AG04449 (cell line): ENCODE measurements at regions not wholly inside any gene's neighbourhood (a gene's known extent, or its start where the extent isn't known, plus 50 kb on each side); places are given as distances from the start of the nearest gene placed in this dataset.
A peak's percentile ranks its signal among the peaks of the same experiment; 100 is the strongest.

ENCODE experiments used
- CTCF ChIA-PET: fragments of 350-600 bp; formaldehyde crosslinking; extraction: SDS; loops from one replicate; lab custom pipeline; 2021; ENCODE audit warnings: antibody characterized with exemption; lab: Yijun Ruan, JAX
- POLR2A ChIA-PET: fragments of 400-600, 350-600 bp; formaldehyde crosslinking; extraction: SDS; loops from one replicate; lab custom pipeline; 2020; ENCODE audit warnings: antibody characterized with exemption, inconsistent platforms; lab: Yijun Ruan, JAX
- DNase-seq: peaks from one replicate; pipeline ENCODE4 v3.0.0-alpha.2; 2010; ENCODE audit warnings: low read depth, low spot score
- H3K4me3 ChIP-seq: 2 replicates; pipeline ENCODE4 v1.5.1; 2011; ENCODE audit warnings: low read depth, mild to moderate bottlenecking, control low read depth, low read length
- CTCF ChIP-seq: IDR thresholded peaks from one replicate; pipeline ENCODE4 v1.5.1; 2011; ENCODE audit warnings: mild to moderate bottlenecking, moderate library complexity, low read length, control low read depth, inconsistent platforms; ENCODE audit not compliant: insufficient read depth; ENCODE audit errors: missing control alignments

DNA sequence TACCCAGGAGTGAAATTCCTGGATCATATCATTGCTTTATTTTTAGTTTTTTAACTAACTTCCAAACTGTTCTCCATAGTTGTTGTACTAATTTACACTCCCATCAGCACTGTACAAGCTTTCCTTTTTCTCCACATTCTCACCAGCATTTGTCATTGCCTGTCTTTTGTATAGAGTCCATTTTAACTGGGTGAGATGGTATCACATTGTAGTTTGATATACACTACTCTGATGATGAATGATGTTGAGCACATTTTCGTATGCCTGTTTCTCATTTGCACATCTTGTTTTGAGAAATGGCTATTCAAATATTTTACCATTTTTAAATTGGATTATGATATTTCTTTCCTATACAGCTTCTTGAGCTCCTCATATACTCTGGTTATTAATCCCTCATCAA, 1586.6 kb downstream of the SI start:
- DNase-seq: no peak
- no peak for TF ChIP-seq CTCF
- H3K4me3 ChIP-seq: no peak overlapping the region
- POLR2A ChIA-PET: no interaction called here
- CTCF ChIA-PET: no interaction called here

DNA sequence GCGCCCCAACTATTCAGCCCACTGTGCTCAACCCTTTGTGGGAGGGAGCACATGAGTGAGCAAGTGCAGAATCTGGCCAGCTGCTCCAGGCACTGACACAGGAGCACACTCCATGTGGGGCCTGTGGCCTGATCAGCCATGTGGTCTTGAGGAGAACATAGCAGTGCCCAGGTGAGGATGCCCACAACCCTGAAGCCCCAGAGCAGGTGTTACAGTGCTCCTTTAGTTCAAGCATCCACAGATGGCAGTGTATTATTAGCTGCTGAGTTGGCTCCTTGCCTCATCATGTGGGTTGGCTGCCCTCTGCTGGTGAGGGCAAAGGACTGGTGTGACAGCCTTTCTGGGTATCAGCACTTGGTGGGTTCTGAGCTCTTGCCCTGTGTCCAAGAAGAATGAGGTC, 1588.2 kb downstream of the SI start:
- CTCF ChIA-PET: no interaction called here
- no peak overlapping the region for H3K4me3 ChIP-seq
- POLR2A ChIA-PET: no interaction called here
- TF ChIP-seq CTCF: peak; percentile 1
- DNase-seq: no peak

DNA sequence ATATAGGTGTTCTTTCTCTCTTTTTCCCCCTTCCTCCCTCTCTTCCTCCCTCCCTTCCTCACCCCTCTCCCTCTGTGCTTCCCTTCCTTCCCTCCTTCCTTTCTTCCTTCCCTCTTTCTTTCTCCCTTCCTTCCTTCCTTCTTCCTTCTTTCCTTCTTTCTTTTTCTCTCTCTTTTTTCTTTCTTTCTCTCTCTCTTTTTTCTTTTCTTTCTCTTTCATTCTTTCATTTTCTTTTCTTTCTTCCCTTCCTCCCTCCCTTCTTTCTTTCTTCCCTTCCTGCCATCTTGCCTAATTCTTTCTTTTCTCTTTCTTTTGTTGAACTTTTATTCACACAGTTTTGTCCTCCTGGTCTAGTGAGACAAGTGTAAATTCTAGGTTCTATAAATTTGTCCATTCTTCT, 1595.6 kb downstream of the SI start:
- no peak for DNase-seq
- CTCF ChIA-PET: no interaction called here
- H3K4me3 ChIP-seq: no peak overlapping the region
- POLR2A ChIA-PET: no interaction called here
- TF ChIP-seq CTCF: no peak

GRCh38 chr3:163481738-163482137, 1596.6 kb downstream of the SI start:
- no peak for DNase-seq
- no peak for TF ChIP-seq CTCF
- CTCF ChIA-PET: no interaction called here
- POLR2A ChIA-PET: no interaction called here
- no peak overlapping the region for H3K4me3 ChIP-seq

DNA sequence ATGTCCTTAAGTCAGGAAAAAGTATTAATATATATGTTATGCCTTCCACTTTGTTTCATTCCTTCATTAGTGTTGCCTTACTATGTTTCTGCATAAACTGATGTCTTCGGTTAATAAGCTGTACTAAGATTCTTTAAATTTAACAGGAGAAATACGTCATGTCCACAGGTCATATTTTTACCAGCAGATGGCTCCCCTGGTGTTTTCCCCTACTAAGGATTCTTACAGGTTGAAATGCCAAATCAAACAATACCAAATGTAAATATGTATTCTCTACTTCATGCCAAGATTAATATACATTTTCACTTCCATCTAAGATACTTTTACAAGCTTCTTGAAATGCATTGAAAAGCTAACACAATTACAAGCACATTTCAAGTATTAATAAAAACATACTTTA, 1602.1 kb downstream of the SI start:
- ChIA-PET CTCF (no interaction called here), POLR2A (no interaction called here)
- TF ChIP-seq CTCF: no peak
- DNase-seq: no peak
- no peak overlapping the region for H3K4me3 ChIP-seq

GRCh38 chr3:163474766-163475165, 1603.5 kb downstream of the SI start:
- H3K4me3 ChIP-seq: no peak overlapping the region
- ChIA-PET POLR2A (no interaction called here), CTCF (no interaction called here)
- no peak for DNase-seq
- no peak for TF ChIP-seq CTCF
